ENCODE measurements at regions not wholly inside any gene's neighbourhood (a gene's known extent, or its start where the extent isn't known, plus 50 kb on each side); places are given as distances from the start of the nearest gene placed in this dataset.

DNA sequence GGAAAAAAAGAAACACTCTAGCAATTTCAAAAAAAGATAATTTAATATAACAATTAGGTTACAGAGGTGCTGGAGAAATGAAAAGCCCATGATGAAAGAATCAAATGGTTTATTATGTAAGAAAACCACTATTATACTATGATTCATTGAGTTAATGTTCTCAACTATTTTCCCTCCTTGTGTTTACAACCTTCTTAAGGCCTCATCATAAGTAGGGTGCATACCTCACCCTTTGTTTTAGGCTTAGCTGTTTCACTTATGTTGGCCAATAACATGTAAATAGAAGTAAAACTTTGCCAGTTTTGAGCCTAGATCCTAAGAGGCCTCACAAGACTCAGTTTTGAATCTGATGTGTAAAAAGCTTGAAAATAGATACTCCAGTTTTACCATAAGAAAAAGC lies 418.3 kb upstream of the DDX18 start:
- DNase-seq, result no peak

DNA sequence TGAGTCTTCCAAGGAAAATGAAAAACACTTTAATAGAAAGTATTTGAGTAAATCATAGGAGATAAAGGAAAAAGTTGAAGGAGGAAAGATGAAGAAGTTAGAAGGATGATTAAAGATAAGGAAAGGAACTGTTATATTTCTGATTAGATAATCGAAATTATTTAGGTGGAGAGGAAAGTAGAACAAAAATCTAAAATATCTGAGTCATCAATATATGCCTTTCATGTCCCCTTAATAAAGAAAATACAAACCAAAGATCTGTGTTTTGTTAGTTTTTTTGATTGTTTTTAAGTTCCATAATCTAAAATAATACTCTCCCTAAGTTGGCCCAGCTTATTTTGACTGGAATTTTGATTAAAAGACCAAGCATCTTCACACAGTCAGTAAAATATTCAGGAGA lies 412.9 kb upstream of the DDX18 start:
- no peak for DNase-seq

DNA sequence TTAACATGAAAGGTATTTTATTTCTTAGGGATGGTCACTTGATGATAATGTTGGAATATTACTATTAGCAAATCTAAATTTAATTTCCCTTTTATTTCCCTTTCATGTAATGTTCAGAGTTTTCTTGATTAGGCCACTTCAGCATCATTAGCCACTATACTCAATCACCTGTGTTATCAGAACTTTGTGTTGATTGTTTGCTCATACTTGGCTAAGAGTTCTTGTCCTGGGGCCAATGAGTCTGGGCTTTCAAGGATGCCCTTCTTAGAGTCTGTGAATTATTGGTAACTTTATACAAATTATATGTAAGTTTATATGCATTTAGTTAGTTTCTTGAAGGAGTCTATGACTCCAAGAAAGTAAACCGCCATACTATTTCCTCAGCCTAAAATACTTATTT lies 408.0 kb upstream of the DDX18 start:
- no peak for DNase-seq

DNA sequence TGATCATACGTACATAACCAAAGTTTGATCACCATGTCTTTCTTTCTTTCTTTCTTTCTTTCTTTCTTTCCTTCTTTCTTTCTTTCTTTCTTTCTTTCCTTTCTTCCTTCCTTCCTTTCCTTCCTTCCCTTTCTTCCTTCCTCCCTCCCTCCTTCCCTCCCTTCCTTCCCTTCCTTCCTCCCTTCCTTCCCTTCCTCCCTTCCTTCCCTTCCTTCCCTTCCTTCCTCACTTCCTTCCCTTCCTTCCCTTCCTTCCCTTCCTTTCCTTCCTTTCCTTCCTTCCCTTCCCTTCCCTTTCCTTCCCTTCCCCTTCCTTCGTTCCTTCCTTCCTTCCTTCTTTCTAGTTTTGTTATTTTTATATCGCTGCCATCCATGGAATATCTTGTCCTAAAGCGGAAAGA lies 406.7 kb upstream of the DDX18 start:
- DNase-seq, result no peak

DNA sequence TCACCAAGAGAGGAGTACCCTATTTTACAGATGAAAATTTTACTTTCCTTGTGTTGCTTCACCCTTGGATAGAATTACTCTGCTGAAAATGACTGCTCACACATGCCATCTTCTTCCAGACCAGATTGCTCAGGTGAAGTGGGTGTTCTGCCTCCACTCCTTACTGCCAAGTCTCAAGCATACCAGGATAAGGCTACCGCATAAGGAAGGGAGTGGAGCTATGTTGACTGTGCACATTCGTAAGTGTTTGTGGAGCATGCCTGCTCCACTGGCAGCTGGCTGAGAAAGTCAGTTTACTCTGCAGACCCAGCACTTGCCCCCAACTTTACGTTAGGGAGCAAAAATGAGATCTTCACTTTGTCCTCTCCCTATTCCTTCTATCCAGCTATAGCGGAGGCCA lies 405.0 kb upstream of the DDX18 start:
- DNase-seq, result no peak

DNA sequence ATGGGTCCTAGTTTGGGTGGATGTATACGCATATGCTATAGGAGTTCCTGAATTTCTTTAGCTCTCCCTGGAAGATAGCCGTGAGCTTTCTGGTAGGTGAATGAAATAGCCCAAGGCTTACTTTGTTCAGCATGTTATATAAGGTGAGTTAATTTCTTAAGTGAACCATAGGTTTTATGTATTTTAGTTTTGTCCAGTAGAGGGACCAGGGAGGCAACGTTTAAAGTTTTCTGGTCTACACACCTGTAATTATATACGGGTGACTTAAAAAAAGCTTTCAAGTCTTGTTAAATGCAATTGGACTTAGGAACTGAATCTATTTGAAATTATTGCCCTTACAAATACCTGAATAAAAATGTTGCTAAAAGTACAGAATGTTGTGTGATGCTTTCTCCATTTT lies 402.5 kb upstream of the DDX18 start:
- no peak for DNase-seq

DNA sequence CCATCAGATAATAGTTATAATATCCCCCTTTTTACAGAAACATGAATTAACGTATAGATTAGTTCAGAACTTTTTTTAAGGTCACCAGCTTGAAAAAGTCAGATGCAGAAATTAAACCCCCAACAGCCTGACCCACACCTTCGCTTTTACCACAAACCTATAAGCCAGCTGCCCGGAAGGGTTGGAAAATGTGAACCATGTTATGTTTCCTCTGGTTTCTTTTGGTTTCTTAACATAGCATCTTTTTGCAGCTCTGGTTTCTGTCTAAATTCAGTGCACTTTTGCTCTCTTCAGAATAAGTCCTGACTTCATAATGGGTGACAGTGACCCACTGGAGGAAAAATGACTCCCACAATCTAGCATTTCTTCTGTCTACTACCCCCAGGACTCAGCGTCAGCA lies 381.7 kb upstream of the DDX18 start:
- DNase-seq, result no peak

DNA sequence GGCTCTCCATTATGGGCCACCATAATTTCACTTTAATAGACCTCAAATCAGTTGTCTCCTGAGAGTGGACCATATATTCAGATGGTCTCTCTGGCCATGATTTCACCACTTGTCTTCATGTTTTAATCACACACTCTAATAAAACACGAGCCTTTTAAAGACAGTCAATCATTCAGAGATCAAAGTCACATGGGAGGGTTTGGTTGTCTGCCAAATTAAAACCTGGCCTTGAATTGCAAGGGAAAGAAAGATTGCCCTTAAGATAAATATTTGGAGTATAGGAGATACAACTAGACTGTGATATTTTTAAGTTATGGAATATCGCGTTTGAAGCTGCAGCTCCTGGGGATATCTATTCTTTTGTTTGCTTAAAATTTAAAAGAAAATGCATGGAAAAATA lies 377.8 kb upstream of the DDX18 start:
- DNase-seq, result no peak

DNA sequence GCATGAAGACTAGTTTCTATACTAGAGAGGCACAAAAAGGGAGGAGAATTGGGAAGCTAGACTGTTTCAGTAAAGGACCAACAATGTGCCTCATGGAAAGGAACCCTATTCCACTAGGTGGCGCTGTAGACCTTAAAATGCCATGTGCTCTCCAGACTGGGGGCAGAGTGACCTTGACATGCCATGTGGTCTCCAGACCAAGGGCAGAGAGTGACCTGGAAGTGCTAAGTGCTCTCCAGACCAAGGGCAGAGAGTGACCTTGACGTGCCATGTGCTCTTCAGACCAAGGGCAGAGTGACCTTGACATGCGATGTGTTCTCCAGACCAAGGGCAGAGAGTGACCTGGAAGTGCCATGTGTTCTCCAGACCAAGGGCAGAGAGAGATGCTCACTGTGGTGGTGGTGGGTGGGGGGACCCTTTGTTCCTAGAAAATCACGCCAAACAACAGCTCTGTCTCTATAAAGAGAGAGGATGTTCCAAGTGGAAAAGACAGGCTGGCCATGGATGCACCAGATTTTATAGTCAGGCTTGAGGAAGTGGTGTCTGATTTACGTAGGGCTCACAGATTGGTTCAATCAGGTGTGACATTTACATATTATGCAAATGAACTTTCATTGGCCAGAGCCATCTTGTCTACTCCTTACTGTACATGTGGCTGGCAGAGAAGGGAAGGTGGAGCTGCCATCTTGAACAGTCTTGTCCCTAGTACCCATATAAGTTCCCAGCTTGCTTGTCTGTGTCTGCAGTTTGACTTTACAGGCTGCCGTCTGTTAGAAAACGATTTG lies 344.0 kb upstream of the DDX18 start:
- peak; percentile 2 for DNase-seq

DNA sequence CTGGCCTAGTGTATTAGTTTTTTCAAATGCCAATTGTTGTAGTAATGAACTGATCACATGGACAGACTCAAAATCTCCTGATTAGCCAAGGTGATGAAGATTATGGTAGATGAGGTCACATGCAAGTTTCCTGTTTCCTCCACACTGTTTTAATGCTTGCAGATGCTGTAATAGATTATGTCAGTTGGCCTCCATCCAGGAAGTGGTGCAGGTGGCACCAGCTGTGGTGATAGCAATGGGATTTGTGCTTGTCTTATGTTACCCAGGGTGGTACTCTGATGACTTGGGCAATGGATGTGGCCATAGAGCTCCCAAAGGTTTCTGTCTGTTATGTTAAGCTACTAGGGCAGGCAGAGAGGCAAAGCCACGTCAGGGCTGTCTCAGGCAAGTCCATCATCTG lies 332.9 kb upstream of the DDX18 start:
- DNase-seq, result no peak

DNA sequence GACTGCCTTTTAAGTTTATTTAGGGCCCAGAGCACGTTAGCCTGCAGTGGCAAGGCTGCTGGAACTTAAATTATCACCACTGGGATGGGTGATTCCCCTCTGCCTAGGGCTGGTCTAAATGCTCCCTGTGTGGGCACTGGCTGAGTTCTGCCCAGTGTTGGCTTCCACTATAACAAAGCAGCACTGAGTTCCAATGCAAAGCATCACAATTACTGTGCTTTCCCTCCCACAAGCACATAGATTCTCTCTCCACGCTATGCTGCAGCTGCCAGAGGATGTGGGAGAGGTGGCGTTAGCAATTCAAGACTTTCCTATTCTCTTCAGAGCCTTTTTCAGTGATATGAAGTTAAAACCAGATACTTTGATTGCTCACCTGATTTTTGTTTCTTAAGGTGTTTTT lies 328.9 kb upstream of the DDX18 start:
- DNase-seq, result no peak

DNA sequence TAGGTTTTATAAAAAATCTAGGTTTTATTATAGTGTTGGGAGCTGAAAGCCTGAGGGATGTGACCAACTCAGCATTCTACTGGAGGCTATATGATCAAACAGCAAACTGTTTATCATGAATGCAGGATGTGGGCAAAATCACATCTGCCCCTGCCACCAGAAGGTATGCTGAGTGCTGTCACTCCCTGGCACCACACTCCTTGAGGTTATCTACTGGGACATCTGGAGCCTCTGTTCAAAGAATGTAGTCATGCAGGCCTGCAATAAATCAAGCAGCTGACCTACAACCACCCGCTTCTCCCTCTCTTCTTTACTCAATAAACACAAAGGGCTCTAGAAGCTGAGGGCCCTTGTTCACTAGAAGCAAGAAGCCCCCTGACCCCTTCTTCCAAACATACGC lies 328.4 kb upstream of the DDX18 start:
- no peak for DNase-seq

DNA sequence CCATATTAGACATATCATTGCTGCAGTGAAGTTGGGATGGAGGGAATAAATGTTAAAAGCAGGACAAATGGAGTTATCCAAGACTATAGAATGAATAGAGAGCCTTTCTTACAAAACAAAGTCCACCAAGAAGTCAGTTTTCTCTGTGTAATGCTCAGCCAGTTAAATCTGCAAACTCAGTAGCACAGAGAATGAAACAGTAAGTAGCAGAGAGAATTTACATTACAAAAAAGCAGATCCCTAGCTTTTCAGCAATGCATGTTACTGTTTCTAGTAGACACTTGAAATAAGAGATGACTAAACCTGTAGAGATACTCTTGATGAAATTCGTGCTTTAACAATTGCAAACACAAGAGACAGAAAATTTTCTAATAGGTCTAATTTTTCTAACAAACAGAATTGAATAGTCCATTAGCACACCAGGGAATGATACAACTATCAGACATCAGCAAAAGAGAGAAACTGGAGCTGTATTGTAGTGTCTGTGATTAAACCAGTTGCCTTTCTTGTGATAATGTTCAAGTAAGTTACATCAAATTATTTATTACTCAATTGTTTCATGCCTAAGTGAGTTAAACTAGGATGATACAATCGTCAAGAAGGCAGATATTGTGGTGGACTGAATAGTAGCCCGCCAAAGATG lies 322.2 kb upstream of the DDX18 start:
- no peak for DNase-seq

DNA sequence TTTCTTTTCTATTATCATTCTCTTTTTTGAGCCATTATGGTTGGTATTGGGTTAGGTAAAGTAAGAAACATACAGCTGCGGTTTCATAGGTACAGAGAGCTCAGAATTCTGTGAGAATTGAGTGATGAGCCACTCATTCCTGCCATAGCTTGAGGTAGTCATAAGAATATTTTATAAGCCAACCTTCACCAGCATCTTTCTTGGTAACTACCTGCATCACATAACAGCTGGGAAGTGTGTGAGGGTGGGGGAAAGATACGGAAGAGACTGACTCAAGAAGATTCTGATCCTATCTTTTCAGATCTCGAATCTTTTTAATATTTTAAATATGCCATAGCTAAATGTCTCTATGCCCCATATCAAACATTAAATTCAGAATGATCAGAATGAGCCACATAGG lies 313.8 kb upstream of the DDX18 start:
- DNase-seq, result no peak

DNA sequence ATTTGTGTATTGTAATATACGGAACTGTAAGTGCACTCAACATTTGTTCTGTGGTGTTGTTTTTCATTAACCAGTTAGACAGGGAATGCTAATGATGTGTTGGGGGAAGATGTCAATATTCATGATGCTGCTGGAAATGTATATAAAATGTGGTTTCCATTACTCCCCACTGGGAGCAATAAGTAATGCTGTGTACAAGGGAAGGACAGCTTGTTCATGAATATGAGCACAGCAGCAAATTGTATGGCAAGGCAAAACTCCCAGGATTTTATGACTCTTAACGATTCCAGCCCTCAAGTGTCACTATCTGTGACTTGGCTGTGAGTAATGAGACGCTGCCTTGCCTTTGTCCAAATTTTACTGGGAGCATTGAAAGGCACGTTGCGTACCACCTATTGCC lies 312.4 kb upstream of the DDX18 start:
- no peak for DNase-seq

DNA sequence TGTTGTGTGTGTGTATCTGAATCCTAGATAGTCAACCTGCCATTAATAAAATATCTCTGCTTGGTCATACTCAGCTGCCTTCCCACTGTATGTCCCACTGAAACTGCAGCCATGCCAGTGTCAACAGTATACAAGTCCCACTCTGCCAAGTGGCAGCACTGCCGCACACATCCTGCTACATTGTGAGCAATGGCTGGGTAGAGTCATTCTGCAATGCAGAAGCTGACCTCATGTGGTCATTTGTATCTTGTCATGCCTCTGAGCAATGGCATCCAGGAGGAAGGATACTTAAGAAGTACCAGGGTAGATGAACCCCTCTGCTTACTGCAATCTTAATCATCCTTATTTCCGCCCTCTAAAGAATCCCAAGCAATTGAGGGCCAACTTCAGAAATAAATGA lies 302.2 kb upstream of the DDX18 start:
- DNase-seq, result no peak

DNA sequence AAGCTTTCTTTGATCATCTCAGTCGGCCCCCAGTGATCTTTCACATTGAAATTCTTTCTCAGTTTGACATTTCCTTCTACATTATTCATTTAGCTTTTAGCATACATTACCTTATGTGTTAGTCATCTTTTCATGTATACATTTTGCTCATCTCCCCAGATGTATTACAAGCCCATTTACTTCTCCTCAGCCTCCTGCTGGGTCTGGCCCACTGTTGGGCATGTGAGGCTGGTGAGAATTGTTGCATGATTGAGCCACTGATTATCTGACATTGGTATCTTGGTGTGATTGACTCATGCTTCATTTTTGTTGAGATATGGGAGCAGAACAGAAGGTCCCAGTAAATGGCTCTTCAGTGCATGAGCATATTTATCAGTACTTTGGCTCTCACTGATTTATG lies 300.1 kb upstream of the DDX18 start:
- DNase-seq, result no peak

DNA sequence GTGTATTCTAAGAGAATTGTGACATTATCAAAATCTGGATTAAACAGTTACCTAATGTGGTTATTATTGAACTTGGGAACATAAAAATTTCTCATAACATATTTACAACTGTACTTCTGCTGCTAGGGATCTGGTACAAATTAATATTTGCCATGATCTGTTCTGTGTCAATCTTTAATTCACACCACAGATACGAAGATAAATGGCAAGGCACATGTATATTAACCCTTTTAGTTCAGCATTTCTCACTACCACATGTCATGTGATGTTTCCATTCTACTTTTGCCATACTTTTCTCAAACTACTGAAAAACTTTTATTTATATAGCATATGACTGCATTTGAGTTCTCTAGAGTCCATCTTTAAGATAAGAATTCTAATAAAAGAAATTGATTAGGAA lies 295.3 kb upstream of the DDX18 start:
- no peak for DNase-seq

DNA sequence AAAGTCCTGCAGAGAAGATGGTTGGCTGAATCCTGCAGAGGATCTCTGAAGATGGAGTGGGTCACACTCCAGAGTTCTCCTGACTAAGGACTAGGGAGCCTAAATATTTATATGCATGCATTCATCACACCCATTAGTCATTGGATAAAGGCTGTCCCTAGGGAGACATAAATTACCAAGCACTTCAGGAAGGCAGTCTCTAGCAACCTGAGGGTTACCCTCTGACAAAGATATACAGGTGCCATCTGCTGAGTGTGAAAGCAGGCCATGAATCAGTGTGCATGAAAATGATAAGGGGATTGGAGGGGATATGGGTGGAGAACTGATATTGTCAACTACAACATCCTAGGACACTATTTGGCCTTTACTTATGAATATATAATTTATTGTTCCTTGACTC lies 294.8 kb upstream of the DDX18 start:
- DNase-seq, result no peak

DNA sequence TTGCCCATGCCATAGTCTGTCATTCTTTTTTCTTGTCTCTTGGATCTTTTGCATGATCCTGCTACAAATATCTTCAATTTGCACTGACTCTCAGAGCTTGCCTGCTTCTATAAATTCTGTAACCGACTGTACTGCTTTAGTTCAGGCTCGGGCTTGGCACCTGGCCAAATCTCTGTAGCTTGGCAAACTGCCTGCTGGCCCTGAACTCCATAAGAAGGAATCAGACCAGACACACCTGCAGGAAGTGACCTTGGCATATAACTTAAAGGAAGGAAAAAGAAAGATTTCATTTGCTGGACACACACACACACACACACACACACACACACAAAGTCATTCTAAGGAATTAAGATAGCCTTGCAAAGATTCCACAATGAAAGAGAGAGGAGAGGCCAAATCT lies 291.2 kb upstream of the DDX18 start:
- no peak for DNase-seq

DNA sequence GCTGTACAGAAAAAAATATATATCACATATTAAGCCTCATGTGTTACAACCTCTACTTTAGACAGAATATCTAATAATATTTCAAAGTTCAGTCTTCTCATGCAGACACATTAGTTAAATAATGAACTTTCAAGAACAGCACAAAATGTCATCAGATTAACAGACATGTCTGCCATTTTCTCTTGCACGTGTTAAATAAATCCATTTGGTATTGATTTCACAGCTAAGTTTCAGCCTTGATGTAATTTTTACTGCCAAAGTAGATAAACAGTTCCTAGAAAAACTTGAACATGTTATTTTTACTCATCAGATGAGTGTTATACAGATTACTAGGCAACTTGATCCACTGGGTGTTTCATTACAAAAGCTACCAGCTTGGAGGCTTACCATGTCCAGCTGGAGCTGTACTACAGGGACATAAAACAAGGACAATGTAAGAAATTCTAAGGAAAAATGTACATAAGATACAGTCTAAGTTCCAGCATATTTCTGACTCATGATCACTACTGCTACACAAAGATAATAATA lies 290.7 kb upstream of the DDX18 start:
- DNase-seq, result no peak

DNA sequence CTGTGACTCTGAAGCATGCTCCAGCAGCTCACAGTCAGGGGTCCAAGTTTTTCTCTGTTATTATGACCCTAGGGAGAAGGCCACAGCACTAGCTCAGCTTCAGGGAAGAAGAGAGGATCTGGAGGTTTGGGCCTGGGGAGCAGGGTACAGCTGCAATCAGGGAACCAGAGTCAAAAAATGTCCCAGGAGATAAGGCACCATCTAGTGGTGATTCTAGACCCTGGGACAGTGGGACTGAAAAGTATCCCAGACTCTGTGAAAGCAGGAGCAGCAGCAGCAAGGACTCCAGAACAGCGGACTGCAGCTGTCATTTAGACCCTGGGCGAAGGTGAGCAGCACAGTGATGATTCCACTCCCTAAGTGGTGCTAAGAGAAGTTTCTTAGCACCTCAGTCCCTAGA lies 278.4 kb upstream of the DDX18 start:
- no peak for DNase-seq

DNA sequence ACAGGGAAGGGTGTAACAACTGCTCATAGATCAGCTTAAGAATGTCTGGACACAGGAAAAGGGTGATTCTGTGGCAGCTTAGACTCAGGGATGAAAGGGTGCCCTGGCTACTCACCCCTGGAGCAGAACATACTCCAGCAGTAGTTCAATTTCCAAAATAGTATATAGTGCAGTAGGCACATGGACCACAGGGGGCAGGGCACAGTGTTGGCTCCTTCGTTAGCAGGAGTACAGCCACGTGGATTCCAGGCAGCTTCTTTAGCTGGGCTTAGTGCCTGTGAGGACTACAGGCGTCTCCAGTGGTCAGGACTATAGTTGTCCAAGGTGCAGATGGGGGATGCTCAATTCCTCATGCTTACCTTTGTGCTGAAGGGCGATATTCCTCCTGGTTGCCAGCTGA lies 277.5 kb upstream of the DDX18 start:
- DNase-seq, result no peak

DNA sequence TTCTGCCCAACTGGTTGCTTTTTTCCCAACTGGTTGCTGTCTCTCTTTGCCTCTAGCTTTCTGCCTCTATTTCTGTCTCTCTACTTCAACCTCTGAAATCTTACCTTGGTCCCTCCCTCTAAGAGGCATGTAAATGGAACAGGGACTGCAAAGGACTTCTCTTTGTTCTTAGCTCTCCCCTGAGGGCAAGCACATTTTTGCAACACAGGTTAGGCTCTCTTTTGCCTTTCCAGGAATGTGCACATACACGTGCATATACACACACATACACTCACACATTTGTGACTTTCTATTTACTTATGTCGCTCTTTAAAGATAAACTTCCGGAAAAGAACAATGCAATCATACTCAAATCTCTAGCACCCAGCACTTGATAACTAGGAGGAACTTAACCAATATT lies 262.6 kb upstream of the DDX18 start:
- no peak for DNase-seq

DNA sequence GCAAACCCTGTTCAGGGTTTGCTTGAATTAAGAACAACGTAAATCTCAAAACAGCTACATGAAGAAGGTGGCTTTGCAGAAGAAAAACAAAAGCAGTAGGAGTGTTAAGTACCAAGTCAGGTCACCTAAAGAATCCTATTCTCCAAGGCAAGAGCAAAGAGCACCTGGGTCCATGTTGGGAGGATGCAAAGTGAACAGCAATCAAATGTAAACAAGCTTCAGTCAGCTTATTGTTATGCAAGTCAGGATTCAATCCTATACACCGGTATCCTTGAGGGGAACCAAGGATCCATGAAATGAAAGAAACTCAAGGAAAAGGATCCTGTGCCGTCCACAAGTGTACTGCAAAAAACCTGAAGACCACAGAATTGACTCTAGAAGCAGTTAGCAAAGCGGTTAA lies 261.0 kb upstream of the DDX18 start:
- no peak for DNase-seq
